ENCODE measurements at regions not wholly inside any gene's neighbourhood (a gene's known extent, or its start where the extent isn't known, plus 50 kb on each side); places are given as distances from the start of the nearest gene placed in this dataset.

DNA sequence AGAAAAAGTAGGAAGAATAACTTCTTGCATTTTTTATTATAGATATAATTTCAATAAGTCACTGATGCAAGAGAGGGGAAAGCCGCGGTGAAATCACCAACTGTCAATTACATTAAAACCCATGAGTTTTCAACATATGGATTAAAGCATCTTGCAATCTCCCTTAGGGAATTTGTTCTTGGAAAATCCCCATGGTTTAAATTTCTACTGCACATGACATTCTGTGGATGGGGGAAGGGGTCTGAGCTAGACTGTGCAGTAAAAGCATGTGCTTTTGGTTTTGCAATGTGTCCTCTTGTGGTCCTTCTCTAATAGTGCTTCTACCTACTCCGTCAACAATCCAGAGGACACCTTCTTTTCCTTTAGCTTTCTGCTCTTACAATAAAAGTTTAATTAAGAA, 894.0 kb downstream of the DCDC2C start:
- TF ChIP-seq, protein P1, sequence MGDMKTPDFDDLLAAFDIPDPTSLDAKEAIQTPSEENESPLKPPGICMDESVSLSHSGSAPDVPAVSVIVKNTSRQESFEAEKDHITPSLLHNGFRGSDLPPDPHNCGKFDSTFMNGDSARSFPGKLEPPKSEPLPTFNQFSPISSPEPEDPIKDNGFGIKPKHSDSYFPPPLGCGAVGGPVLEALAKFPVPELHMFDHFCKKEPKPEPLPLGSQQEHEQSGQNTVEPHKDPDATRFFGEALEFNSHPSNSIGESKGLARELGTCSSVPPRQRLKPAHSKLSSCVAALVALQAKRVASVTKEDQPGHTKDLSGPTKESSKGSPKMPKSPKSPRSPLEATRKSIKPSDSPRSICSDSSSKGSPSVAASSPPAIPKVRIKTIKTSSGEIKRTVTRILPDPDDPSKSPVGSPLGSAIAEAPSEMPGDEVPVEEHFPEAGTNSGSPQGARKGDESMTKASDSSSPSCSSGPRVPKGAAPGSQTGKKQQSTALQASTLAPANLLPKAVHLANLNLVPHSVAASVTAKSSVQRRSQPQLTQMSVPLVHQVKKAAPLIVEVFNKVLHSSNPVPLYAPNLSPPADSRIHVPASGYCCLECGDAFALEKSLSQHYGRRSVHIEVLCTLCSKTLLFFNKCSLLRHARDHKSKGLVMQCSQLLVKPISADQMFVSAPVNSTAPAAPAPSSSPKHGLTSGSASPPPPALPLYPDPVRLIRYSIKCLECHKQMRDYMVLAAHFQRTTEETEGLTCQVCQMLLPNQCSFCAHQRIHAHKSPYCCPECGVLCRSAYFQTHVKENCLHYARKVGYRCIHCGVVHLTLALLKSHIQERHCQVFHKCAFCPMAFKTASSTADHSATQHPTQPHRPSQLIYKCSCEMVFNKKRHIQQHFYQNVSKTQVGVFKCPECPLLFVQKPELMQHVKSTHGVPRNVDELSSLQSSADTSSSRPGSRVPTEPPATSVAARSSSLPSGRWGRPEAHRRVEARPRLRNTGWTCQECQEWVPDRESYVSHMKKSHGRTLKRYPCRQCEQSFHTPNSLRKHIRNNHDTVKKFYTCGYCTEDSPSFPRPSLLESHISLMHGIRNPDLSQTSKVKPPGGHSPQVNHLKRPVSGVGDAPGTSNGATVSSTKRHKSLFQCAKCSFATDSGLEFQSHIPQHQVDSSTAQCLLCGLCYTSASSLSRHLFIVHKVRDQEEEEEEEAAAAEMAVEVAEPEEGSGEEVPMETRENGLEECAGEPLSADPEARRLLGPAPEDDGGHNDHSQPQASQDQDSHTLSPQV (IDR thresholded peaks at IDR 0.05) = no peak
- TF ChIP-seq SIX5 (IDR thresholded peaks at IDR 0.05; ENCODE audit: low read depth, low read length, severe bottlenecking) (no peak), JUND (IDR thresholded peaks at IDR 0.05; ENCODE audit: low read depth, low read length) (no peak), YY1 (IDR thresholded peaks at IDR 0.05; ENCODE audit: low read depth, low read length) (no peak), CBFB (IDR thresholded peaks at IDR 0.05; ENCODE audit: low read depth) (no peak)

Measured in GM12878 (cell line).